ENCODE measurements at regions not wholly inside any gene's neighbourhood (a gene's known extent, or its start where the extent isn't known, plus 50 kb on each side); places are given as distances from the start of the nearest gene placed in this dataset.

DNA sequence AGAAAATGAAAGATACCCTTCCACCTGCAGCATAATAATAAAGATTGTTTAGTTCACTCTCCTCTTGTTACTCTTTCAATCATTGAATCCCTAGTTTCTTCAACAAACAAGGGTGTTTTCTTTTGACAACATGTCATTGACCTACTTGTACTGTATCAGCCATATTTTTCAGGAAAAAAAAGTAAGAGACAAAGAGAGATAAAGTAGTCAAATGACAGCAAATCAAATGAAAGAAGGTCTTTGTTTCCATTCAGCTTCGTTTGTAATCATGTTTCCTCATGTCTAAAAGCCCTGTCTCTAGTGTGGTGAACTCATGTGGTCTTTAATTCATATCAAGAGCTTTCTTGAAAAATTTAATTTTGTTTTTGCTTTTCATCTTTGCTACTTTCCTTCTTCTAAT lies 557.8 kb upstream of the LRATD1 start:
- H3K9ac ChIP-seq, result no peak overlapping the region
- no peak overlapping the region for H3K4me3 ChIP-seq
- no peaks in the 10 kb centered on the region for H3F3A ChIP-seq (ENCODE audit: low read depth)
- H3K4me3 Mint-ChIP-seq, result no peak overlapping the region
- no peaks in the 10 kb centered on the region for H3K9me3 ChIP-seq (ENCODE audit: low read depth)
- TF ChIP-seq EZH2phosphoT487 (IDR thresholded peaks at IDR 0.05) (no peak), EZH2 (IDR thresholded peaks at IDR 0.05) (no peak)
- TF ChIP-seq, protein P1, sequence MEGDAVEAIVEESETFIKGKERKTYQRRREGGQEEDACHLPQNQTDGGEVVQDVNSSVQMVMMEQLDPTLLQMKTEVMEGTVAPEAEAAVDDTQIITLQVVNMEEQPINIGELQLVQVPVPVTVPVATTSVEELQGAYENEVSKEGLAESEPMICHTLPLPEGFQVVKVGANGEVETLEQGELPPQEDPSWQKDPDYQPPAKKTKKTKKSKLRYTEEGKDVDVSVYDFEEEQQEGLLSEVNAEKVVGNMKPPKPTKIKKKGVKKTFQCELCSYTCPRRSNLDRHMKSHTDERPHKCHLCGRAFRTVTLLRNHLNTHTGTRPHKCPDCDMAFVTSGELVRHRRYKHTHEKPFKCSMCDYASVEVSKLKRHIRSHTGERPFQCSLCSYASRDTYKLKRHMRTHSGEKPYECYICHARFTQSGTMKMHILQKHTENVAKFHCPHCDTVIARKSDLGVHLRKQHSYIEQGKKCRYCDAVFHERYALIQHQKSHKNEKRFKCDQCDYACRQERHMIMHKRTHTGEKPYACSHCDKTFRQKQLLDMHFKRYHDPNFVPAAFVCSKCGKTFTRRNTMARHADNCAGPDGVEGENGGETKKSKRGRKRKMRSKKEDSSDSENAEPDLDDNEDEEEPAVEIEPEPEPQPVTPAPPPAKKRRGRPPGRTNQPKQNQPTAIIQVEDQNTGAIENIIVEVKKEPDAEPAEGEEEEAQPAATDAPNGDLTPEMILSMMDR (IDR thresholded peaks at IDR 0.05), result no peak
- no peak overlapping the region for H3K27ac ChIP-seq
- no peaks in the 10 kb centered on the region for H3K79me2 ChIP-seq (ENCODE audit: low read depth)
- no peaks in the 10 kb centered on the region for H3K27me3 ChIP-seq
- DNase-seq (ENCODE audit: low spot score), result no peak
- no peak overlapping the region for H3K4me2 ChIP-seq
- H3K9me3 Mint-ChIP-seq, result no peaks in the 10 kb centered on the region
- H3K36me3 ChIP-seq, result no peaks in the 10 kb centered on the region
- H3K4me1 ChIP-seq, result peaks cover 1% of the 10 kb centered on the region
- no peaks in the 10 kb centered on the region for H4K20me1 ChIP-seq (ENCODE audit: low read depth)
- no peaks in the 10 kb centered on the region for H3K36me3 Mint-ChIP-seq
- no peaks in the 10 kb centered on the region for H3K4me1 Mint-ChIP-seq
- no peaks in the 10 kb centered on the region for H3K27me3 Mint-ChIP-seq (ENCODE audit: insufficient read depth, low read depth)
- no peak overlapping the region for H3K27ac Mint-ChIP-seq
- H2AFZ ChIP-seq (replicated peaks), result no peak overlapping the region

DNA sequence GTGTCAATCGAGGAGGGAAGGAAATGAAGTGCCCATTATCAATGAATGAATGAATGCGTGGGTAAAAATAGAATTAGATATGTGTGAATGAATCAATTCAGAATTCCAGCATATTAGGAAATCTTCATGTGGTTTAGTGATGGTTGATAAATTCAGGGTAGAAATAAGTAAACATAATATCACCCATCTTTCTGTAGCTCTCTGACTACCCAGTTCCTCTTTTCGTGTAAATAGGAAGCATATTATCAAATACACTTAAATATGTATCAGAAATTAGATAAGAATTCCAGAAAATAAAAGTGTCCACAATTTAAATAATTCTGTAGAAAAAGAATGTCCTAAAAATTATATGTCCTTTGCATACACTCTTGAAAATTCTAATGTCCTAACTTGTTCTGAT lies 552.9 kb upstream of the LRATD1 start:
- no peak for TF ChIP-seq EZH2phosphoT487 (IDR thresholded peaks at IDR 0.05)
- no peak for TF ChIP-seq EZH2 (IDR thresholded peaks at IDR 0.05)
- TF ChIP-seq, protein P1 (IDR thresholded peaks at IDR 0.05), result no peak
- no peak overlapping the region for H3K27ac Mint-ChIP-seq
- Histone ChIP-seq H3K4me2 (no peak overlapping the region), H3K9me3 (ENCODE audit: low read depth) (no peaks in the 10 kb centered on the region), H4K20me1 (ENCODE audit: low read depth) (no peaks in the 10 kb centered on the region), H3K27me3 (no peaks in the 10 kb centered on the region), H3K79me2 (ENCODE audit: low read depth) (no peaks in the 10 kb centered on the region), H3K9ac (no peak overlapping the region), H3K36me3 (no peaks in the 10 kb centered on the region), H3K4me3 (no peak overlapping the region), H3F3A (ENCODE audit: low read depth) (no peaks in the 10 kb centered on the region), H2AFZ (replicated peaks) (no peak overlapping the region), H3K4me1 (no peaks in the 10 kb centered on the region), H3K27ac (no peak overlapping the region)
- no peaks in the 10 kb centered on the region for H3K9me3 Mint-ChIP-seq
- no peak for DNase-seq (ENCODE audit: low spot score)
- H3K4me1 Mint-ChIP-seq, result no peaks in the 10 kb centered on the region
- H3K36me3 Mint-ChIP-seq, result no peaks in the 10 kb centered on the region
- H3K27me3 Mint-ChIP-seq (ENCODE audit: insufficient read depth, low read depth), result peaks cover 3% of the 10 kb centered on the region
- no peak overlapping the region for H3K4me3 Mint-ChIP-seq

DNA sequence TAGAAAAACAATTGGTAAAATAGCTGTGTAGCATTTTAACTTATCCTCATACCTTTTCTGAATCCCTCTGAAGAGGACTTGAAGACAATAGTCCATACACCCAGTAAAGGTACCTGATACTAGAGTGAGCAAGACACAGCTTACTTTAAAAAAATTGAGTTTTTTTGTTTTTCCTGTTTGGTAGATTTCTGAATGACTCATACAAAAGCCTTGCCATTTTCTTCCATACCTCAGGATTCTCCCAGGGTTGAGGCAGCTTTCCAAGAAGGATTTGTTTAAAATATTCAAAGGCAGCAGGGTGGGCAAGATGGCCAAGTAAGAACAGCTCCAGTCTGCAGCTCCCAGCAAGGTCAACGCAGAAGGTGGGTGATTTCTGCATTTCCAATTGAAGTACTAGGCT lies 551.0 kb upstream of the LRATD1 start:
- Mint-ChIP-seq H3K4me1 (no peaks in the 10 kb centered on the region), H3K4me3 (no peak overlapping the region)
- no peaks in the 10 kb centered on the region for H3K36me3 ChIP-seq

More for the DNA sequence above, 551.0 kb upstream of the LRATD1 start:
- TF ChIP-seq EZH2phosphoT487 (IDR thresholded peaks at IDR 0.05), result no peak
- no peak for TF ChIP-seq EZH2 (IDR thresholded peaks at IDR 0.05)
- TF ChIP-seq, protein P1 (IDR thresholded peaks at IDR 0.05), result no peak
- H3K79me2 ChIP-seq (ENCODE audit: low read depth), result no peaks in the 10 kb centered on the region
- H3K9ac ChIP-seq, result no peak overlapping the region
- no peaks in the 10 kb centered on the region for H3F3A ChIP-seq (ENCODE audit: low read depth)
- H3K27ac Mint-ChIP-seq, result no peak overlapping the region
- H3K27ac ChIP-seq, result no peak overlapping the region
- peaks cover 3% of the 10 kb centered on the region for H3K27me3 Mint-ChIP-seq (ENCODE audit: insufficient read depth, low read depth)
- no peak overlapping the region for H3K4me2 ChIP-seq
- no peak overlapping the region for H3K4me3 ChIP-seq
- H3K36me3 Mint-ChIP-seq, result no peaks in the 10 kb centered on the region
- H3K9me3 Mint-ChIP-seq, result no peaks in the 10 kb centered on the region
- no peaks in the 10 kb centered on the region for H3K9me3 ChIP-seq (ENCODE audit: low read depth)
- no peaks in the 10 kb centered on the region for H3K27me3 ChIP-seq
- DNase-seq (ENCODE audit: low spot score), result no peak
- no peaks in the 10 kb centered on the region for H3K4me1 ChIP-seq
- no peaks in the 10 kb centered on the region for H4K20me1 ChIP-seq (ENCODE audit: low read depth)
- no peak overlapping the region for H2AFZ ChIP-seq (replicated peaks)
